GM19351 (cell line): ENCODE measurements at regions not wholly inside any gene's neighbourhood (a gene's known extent, or its start where the extent isn't known, plus 50 kb on each side); places are given as distances from the start of the nearest gene placed in this dataset.
"Not testable (repeated sequence)": the region's sequence is repeated elsewhere in the genome, so short reads cannot be mapped to it uniquely, and the experiment has no call there.

Experiments used
- ATAC-seq: cut with Tn5 transposase; IDR thresholded peaks from one replicate; pipeline ENCODE4 v1.9.1; 2021; ENCODE audit warnings: mild to moderate bottlenecking, moderate library complexity; ENCODE audit not compliant: unreplicated experiment

DNA sequence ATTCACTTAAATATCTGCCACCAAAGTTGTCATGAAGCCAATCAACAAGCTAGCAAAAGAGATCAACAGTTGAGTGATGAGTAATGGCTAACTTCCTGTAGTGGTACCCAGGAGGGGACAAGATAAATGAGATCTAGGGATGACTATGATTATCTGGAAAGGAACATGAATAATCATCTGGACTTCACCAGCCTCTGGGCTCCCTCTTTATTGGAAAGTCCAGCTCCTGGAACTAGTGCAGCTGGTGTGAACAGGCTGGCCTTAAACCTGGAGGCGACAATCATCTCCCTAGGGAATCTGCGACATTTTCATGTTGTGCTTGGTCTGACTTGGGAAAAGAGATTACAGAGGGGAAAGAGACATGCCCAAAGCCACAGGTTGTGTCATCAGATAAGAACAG, 518.6 kb downstream of the GRIN2A start:
- no peak for ATAC-seq

DNA sequence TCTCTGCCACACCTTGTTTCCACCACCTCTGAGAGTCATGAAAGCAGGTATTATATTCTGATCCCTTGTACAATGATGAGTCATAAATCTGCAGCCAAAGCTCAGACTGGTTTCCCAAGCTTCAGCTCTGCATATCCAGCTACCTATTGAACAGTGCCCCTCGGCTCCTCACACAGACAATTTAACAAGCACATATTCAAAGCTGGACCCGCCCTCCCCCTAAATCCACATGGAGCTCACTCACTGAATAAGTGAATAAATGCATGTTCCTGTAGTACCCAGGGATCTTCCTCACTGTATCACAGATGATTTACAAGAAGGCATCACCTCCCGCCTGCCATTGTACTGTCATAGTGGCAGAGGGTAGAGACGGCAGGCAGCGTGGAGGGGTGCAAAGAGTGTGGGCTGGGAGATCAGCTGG, 516.4 kb downstream of the GRIN2A start:
- no peak for ATAC-seq

DNA sequence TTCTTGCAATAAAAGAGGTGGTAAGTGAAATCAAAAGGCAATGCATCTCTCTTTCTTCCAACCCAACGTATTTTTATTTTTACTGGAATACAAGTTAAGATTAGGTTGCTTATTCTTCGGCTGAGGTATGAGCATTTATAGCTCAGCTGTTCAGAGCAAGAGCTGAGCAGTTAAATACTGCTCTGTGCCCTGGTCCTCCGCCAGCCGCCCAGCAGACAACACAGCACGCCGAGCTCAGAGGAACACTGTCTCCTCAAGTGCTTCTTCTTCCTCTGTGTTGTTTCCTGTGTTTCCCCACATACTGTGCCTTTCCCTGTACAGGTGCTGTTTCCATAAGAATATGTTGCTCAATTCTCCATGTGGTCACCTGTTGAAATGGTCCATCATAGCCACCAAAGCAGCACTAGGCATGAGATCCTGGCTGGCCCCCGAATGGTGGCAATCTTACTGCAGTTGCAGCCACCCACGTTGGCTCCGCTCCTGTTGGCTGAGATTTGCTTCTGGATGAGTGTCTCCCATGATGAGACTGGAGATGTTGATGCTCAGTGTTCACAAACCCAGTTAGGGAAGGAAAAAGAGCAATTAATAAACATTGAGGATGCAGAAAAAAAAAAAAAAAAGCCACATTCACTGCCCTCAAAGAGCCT, 515.3 kb downstream of the GRIN2A start:
- no peak for ATAC-seq

- no peak for ATAC-seq
These were observed 512.2 kb downstream of the GRIN2A start for GRCh38 chr16:9670033-9670432.

GRCh38 chr16:9670616-9671015, 511.6 kb downstream of the GRIN2A start:
- not testable (repeated sequence) for ATAC-seq

DNA sequence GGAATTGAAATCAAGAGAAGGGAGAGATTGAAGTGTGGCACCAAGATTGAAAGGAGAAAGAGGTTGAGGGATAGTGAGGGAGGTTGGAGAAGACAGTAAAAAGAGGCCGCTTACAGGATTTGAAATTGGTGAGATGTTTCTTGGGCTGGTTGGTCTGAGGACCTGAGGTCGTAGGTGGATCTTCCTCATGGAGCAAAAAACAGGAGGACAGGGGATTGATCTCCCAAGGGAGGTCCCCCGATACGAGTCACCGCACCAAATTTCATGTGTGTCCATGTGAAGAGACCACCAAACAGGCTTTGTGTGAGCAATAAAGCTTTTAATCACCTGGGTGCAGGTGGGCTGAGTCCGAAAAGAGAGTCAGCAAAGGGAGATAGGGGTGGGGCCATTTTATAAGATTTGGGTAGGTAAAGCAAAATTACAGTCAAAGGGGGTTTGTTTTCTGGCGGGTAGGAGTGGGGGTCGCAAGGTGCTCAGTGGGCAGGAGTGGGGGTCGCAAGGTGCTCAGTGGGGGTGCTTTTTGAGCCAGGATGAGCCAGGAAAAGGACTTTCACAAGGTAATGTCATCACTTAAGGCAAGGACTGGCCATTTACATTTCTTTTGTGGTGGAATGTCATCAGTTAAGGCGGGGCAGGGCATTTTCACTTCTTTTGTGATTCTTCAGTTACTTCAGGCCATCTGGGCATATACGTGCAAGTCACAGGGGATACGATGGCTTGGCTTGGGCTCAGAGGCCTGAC, 505.5 kb downstream of the GRIN2A start:
- ATAC-seq = not testable (repeated sequence)

DNA sequence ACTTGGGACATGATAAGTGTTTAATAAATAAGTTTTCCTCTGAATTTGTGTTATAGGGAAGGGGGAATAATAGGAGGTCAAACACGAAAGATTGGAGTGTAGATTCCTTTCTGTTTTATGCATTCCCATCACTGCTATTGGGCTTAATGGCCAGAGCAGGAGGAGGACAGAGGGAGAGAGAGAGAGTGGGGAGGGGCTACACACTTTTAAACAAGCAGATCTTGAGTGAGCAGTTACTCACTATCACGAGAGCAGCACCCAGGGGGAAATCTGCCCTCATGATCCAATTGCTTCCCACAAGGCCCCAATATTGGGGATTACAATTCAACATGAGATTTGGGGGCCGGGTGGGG, 505.0 kb downstream of the GRIN2A start:
- no peak for ATAC-seq

- ATAC-seq = no peak
These were observed 502.9 kb downstream of the GRIN2A start for GRCh38 chr16:9679213-9679767.

- ATAC-seq = no peak
These were observed 502.1 kb downstream of the GRIN2A start for GRCh38 chr16:9680019-9680655.

DNA sequence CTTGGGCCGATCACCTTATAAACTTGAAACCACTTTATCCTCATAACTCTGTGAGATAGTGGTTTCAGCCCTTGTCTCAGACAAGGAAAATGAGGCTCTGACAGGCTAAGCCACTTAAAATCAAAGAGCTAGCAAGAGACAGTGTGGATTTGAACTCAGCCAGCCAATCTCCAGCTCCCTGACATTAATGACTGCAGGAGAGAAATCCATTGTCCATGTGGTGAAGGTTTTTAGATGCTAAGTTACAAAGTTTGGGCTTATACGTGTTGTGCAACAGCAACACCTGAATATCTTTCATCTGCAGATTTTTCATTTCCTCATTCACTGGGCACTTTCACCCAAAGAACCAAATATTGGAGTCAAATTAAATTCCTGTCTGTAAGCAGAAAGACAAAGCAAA, 501.3 kb downstream of the GRIN2A start:
- ATAC-seq = no peak

DNA sequence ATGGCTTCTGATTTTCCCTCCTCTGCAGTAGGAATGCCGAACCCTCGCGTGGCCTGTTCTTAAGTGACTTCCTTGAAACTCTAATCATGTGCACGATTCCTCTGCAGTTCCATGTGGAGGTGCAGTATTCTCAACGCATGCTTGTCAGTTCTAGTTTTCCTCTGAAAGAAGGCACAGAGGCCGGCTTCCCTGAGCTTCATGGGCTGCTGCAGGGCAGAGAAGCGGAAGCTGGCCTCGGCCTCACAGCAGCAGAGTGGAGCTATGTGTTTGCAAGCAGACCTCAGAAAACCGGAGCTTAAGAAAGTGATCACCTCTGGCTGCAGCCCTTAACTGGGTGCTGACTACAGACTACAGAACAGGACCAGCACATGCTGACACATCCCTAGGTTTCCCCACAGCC, 500.7 kb downstream of the GRIN2A start:
- ATAC-seq = no peak

- ATAC-seq = no peak
These were observed 499.9 kb downstream of the GRIN2A start for GRCh38 chr16:9682320-9682719.

GRCh38 chr16:9683677-9684076, 498.6 kb downstream of the GRIN2A start:
- no peak for ATAC-seq

GRCh38 chr16:9687737-9688319, 494.4 kb downstream of the GRIN2A start:
- no peak for ATAC-seq

GRCh38 chr16:9689597-9689996, 492.6 kb downstream of the GRIN2A start:
- ATAC-seq = no peak

GRCh38 chr16:9695152-9695551, 487.1 kb downstream of the GRIN2A start:
- no peak for ATAC-seq
